K562 (cell line): ENCODE measurements at regions not wholly inside any gene's neighbourhood (a gene's known extent, or its start where the extent isn't known, plus 50 kb on each side); places are given as distances from the start of the nearest gene placed in this dataset.

Source experiments
- NFIX ChIP-seq: fragments of 250-450 bp; sonication (Bioruptor Pico); IDR thresholded peaks from 2 replicates; pipeline ENCODE4 v1.4.0; 2020; ENCODE audit warnings: low read depth, mild to moderate bottlenecking, moderate library complexity
- NFXL1 ChIP-seq: fragments of 450-650 bp; formaldehyde crosslinking; IDR thresholded peaks from 2 replicates; pipeline ENCODE4 v1.4.0; 2021; ENCODE audit warnings: mild to moderate bottlenecking
- PHB2 ChIP-seq: fragments of 450-650 bp; IDR thresholded peaks from 2 replicates; pipeline ENCODE4 v1.6.1; 2017; ENCODE audit warnings: low read depth
- SNRNP70 ChIP-seq: fragments of 200-400 bp; formaldehyde crosslinking; optimal IDR thresholded peaks from 2 replicates; pipeline ENCODE3; 2017; ENCODE audit warnings: low read depth, low read length
- TF ChIP-seq, protein P1 (sequence below): fragments of 250-450 bp; sonication (Bioruptor Pico); IDR thresholded peaks from 2 replicates; pipeline ENCODE4 v1.5.0; 2022; ENCODE audit warnings: mild to moderate bottlenecking
- TF ChIP-seq, protein P2 (sequence below): sonication (generic); formaldehyde crosslinking; IDR thresholded peaks from 2 replicates; pipeline ENCODE4 v1.8.0; 2022; ENCODE audit warnings: mild to moderate bottlenecking, missing genetic modification reagents
- TF ChIP-seq, protein P3 (sequence below): fragments of 450-650 bp; IDR thresholded peaks from 2 replicates; pipeline ENCODE4 v1.6.1; 2014; ENCODE audit warnings: low read depth, mild to moderate bottlenecking, moderate library complexity, borderline replicate concordance
- TF ChIP-seq, protein P4 (sequence below): fragments of 450-650 bp; IDR thresholded peaks from 2 replicates; pipeline ENCODE4 v1.6.1; 2017; ENCODE audit warnings: mild to moderate bottlenecking, moderate library complexity
- TF ChIP-seq, protein P5 (sequence below): fragments of 450-650 bp; IDR thresholded peaks from 2 replicates; pipeline ENCODE4 v1.6.1; 2016; ENCODE audit warnings: low read depth
- TF ChIP-seq, protein P6 (sequence below): IDR thresholded peaks from 2 replicates; pipeline ENCODE4 v1.6.1; 2016; ENCODE audit warnings: missing genetic modification characterization, missing compliant biosample characterization

DNA sequence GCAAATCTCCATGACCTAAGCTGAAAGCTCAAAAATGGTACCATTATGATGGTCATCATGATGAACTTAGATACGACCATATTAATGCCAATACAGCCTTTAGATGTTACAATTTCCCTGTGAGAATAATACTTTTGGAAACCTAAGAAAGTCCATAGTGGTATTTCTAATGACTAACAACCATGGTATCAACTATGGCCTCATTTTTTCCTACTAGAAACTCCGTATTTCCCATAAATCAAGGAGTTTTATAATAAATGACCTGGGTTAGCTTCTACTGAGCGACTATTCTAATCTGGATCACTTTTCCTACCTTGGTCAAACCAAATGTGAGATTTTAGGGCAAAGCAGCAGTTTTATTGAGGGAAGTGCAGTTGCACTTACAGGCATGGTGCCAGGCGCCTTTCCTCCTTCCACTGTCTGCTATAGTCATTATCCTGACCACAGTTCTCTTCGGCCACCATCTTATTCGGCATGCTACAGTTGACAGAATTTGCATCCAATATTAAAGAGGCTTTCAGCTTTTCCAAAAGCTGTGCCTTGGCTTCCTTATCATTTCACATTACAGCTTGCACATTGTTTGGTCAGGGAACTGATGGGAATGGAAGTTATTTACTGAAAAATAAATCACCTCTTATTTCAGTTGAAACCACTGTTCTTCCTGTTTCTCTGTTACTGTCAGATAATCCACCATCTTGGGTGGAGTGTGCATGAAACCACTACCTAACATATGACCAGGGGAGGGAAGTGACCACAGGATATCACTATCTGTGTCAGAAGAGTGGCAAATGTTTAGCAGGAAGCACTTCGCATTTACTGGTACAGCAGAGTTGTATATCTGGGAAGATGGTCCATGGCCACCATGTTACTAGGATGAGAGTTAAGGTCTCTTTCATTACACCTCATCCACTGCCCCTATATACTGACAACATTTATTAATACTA, 74.5 kb upstream of the PICALM start (continued):
- TF ChIP-seq, protein P1, sequence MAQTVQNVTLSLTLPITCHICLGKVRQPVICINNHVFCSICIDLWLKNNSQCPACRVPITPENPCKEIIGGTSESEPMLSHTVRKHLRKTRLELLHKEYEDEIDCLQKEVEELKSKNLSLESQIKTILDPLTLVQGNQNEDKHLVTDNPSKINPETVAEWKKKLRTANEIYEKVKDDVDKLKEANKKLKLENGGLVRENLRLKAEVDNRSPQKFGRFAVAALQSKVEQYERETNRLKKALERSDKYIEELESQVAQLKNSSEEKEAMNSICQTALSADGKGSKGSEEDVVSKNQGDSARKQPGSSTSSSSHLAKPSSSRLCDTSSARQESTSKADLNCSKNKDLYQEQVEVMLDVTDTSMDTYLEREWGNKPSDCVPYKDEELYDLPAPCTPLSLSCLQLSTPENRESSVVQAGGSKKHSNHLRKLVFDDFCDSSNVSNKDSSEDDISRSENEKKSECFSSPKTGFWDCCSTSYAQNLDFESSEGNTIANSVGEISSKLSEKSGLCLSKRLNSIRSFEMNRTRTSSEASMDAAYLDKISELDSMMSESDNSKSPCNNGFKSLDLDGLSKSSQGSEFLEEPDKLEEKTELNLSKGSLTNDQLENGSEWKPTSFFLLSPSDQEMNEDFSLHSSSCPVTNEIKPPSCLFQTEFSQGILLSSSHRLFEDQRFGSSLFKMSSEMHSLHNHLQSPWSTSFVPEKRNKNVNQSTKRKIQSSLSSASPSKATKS (CRISPR knock-in tag): no peak
- TF ChIP-seq SNRNP70 (no peak), NFXL1 (no peak), NFIX (CRISPR knock-in tag) (no peak), PHB2 (peak; percentile 55; the same call in 1 of the 2 replicates)
- TF ChIP-seq, protein P2, sequence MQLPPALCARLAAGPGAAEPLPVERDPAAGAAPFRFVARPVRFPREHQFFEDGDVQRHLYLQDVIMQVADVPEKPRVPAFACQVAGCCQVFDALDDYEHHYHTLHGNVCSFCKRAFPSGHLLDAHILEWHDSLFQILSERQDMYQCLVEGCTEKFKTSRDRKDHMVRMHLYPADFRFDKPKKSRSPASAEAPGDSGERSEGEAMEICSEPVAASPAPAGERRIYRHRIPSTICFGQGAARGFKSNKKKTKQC (CRISPR knock-in tag): no peak
- TF ChIP-seq, protein P3, sequence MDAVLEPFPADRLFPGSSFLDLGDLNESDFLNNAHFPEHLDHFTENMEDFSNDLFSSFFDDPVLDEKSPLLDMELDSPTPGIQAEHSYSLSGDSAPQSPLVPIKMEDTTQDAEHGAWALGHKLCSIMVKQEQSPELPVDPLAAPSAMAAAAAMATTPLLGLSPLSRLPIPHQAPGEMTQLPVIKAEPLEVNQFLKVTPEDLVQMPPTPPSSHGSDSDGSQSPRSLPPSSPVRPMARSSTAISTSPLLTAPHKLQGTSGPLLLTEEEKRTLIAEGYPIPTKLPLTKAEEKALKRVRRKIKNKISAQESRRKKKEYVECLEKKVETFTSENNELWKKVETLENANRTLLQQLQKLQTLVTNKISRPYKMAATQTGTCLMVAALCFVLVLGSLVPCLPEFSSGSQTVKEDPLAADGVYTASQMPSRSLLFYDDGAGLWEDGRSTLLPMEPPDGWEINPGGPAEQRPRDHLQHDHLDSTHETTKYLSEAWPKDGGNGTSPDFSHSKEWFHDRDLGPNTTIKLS: peak; percentile 19; the same call in 1 of the 2 replicates
- TF ChIP-seq, protein P4, sequence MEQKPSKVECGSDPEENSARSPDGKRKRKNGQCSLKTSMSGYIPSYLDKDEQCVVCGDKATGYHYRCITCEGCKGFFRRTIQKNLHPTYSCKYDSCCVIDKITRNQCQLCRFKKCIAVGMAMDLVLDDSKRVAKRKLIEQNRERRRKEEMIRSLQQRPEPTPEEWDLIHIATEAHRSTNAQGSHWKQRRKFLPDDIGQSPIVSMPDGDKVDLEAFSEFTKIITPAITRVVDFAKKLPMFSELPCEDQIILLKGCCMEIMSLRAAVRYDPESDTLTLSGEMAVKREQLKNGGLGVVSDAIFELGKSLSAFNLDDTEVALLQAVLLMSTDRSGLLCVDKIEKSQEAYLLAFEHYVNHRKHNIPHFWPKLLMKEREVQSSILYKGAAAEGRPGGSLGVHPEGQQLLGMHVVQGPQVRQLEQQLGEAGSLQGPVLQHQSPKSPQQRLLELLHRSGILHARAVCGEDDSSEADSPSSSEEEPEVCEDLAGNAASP: no peak
- TF ChIP-seq, protein P5, sequence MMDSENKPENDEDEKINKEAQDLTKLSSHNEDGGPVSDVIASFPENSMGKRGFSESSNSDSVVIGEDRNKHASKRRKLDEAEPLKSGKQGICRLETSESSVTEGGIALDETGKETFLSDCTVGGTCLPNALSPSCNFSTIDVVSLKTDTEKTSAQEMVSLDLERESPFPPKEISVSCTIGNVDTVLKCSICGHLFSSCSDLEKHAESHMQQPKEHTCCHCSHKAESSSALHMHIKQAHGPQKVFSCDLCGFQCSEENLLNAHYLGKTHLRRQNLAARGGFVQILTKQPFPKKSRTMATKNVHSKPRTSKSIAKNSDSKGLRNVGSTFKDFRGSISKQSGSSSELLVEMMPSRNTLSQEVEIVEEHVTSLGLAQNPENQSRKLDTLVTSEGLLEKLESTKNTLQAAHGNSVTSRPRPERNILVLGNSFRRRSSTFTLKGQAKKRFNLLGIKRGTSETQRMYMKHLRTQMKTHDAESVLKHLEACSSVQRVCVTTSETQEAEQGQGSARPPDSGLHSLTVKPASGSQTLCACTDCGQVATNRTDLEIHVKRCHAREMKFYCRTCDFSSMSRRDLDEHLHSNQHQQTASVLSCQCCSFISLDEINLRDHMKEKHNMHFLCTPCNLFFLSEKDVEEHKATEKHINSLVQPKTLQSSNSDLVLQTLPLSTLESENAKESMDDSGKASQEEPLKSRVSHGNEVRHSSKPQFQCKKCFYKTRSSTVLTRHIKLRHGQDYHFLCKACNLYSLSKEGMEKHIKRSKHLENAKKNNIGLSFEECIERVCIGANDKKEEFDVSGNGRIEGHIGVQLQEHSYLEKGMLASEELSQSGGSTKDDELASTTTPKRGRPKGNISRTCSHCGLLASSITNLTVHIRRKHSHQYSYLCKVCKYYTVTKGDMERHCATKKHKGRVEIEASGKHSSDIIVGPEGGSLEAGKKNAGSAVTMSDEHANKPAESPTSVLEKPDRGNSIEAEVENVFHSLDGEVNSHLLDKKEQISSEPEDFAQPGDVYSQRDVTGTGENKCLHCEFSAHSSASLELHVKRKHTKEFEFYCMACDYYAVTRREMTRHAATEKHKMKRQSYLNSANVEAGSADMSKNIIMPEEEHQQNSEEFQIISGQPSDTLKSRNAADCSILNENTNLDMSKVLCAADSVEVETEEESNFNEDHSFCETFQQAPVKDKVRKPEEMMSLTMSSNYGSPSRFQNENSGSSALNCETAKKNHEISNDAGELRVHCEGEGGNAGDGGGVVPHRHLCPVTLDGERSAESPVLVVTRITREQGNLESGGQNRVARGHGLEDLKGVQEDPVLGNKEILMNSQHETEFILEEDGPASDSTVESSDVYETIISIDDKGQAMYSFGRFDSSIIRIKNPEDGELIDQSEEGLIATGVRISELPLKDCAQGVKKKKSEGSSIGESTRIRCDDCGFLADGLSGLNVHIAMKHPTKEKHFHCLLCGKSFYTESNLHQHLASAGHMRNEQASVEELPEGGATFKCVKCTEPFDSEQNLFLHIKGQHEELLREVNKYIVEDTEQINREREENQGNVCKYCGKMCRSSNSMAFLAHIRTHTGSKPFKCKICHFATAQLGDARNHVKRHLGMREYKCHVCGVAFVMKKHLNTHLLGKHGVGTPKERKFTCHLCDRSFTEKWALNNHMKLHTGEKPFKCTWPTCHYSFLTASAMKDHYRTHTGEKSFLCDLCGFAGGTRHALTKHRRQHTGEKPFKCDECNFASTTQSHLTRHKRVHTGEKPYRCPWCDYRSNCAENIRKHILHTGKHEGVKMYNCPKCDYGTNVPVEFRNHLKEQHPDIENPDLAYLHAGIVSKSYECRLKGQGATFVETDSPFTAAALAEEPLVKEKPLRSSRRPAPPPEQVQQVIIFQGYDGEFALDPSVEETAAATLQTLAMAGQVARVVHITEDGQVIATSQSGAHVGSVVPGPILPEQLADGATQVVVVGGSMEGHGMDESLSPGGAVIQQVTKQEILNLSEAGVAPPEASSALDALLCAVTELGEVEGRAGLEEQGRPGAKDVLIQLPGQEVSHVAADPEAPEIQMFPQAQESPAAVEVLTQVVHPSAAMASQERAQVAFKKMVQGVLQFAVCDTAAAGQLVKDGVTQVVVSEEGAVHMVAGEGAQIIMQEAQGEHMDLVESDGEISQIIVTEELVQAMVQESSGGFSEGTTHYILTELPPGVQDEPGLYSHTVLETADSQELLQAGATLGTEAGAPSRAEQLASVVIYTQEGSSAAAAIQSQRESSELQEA: no peak
- TF ChIP-seq, protein P6, sequence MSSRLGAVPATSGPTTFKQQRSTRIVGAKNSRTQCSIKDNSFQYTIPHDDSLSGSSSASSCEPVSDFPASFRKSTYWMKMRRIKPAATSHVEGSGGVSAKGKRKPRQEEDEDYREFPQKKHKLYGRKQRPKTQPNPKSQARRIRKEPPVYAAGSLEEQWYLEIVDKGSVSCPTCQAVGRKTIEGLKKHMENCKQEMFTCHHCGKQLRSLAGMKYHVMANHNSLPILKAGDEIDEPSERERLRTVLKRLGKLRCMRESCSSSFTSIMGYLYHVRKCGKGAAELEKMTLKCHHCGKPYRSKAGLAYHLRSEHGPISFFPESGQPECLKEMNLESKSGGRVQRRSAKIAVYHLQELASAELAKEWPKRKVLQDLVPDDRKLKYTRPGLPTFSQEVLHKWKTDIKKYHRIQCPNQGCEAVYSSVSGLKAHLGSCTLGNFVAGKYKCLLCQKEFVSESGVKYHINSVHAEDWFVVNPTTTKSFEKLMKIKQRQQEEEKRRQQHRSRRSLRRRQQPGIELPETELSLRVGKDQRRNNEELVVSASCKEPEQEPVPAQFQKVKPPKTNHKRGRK (tag): no peak
